ENCODE measurements at regions not wholly inside any gene's neighbourhood (a gene's known extent, or its start where the extent isn't known, plus 50 kb on each side); places are given as distances from the start of the nearest gene placed in this dataset.
"Not testable (repeated sequence)": the region's sequence is repeated elsewhere in the genome, so short reads cannot be mapped to it uniquely, and the experiment has no call there.

DNA sequence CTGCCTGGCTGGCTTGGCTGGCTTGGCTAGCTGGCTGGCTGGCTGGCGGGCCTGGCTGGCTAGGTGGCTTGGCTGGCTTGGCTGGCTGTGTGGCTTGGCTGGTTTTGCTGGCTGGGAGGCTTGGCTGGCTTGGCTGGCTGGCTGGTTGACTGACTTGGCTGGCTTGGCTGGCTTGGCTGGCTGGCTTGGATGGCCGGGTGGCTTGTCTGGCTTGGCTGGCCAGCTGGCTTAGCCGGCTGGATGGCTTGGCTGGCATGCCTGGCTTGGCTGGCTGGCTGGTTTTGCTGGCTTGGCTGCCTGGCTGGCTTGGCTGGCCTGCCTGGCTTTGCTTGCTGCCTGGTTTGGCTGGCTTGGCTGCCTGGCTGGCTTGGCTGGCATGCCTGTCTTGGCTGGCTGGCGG is 2817.3 kb downstream of the RPIA start:
- not testable (repeated sequence) for H3K36me3 Mint-ChIP-seq; H3K4me1 Mint-ChIP-seq; H4K20me1 ChIP-seq (ENCODE audit: low read depth); H3K9me3 Mint-ChIP-seq; H2AFZ ChIP-seq (replicated peaks); H3K4me3 Mint-ChIP-seq; H3K9me3 ChIP-seq (ENCODE audit: low read depth); H3K9ac ChIP-seq; H3F3A ChIP-seq (ENCODE audit: low read depth); H3K27me3 Mint-ChIP-seq (ENCODE audit: insufficient read depth, low read depth); H3K27ac ChIP-seq; H3K27me3 ChIP-seq; H3K79me2 ChIP-seq (ENCODE audit: low read depth); H3K27ac Mint-ChIP-seq; H3K36me3 ChIP-seq; H3K4me2 ChIP-seq; H3K4me3 ChIP-seq; H3K4me1 ChIP-seq; DNase-seq (ENCODE audit: low spot score)

GRCh38 chr2:91509276-91509675 is 2817.8 kb downstream of the RPIA start:
- H3K27me3 Mint-ChIP-seq (ENCODE audit: insufficient read depth, low read depth); DNase-seq (ENCODE audit: low spot score): not testable (repeated sequence)

DNA sequence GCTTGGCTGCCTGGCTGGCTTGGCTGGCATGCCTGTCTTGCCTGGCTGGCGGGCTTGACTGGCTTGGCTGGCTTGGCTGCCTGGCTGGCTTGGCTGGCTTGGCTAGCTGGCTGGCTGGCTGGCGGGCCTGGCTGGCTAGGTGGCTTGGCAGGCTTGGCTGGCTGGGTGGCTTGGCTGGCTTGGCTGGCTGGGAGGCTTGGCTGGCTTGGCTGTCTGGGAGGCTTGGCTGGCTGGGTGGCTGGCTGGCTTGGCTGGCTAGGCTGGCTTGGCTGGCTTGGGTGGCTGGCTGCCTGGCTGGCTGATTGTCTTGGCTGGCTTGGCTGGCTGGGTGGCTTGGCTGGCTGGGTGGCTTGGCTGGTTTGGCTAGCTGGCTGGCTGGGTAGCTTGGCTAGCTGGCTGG is 2819.7 kb downstream of the RPIA start:
- not testable (repeated sequence) for H3K36me3 ChIP-seq; H3K27me3 ChIP-seq; H3K9me3 ChIP-seq (ENCODE audit: low read depth); H3K27ac ChIP-seq; H2AFZ ChIP-seq (replicated peaks); H3F3A ChIP-seq (ENCODE audit: low read depth); H3K9me3 Mint-ChIP-seq; H3K79me2 ChIP-seq (ENCODE audit: low read depth); H4K20me1 ChIP-seq (ENCODE audit: low read depth); H3K4me1 ChIP-seq; H3K4me1 Mint-ChIP-seq; H3K27me3 Mint-ChIP-seq (ENCODE audit: insufficient read depth, low read depth); H3K4me3 Mint-ChIP-seq; H3K4me3 ChIP-seq; DNase-seq (ENCODE audit: low spot score); H3K9ac ChIP-seq; H3K27ac Mint-ChIP-seq; H3K4me2 ChIP-seq; H3K36me3 Mint-ChIP-seq

More at GRCh38 chr2:91509276-91509675, 2817.8 kb downstream of the RPIA start:
- not testable (repeated sequence) for H3K4me1 ChIP-seq; H3K9me3 Mint-ChIP-seq; H3K27ac Mint-ChIP-seq; H3K4me2 ChIP-seq; H3K27ac ChIP-seq; H3K9ac ChIP-seq; H3K4me3 ChIP-seq; H3K27me3 ChIP-seq; H3K9me3 ChIP-seq (ENCODE audit: low read depth); H3K4me1 Mint-ChIP-seq; H3K36me3 Mint-ChIP-seq; H3K36me3 ChIP-seq; H3F3A ChIP-seq (ENCODE audit: low read depth); H2AFZ ChIP-seq (replicated peaks); H3K4me3 Mint-ChIP-seq; H4K20me1 ChIP-seq (ENCODE audit: low read depth); H3K79me2 ChIP-seq (ENCODE audit: low read depth)

- DNase-seq (ENCODE audit: low spot score); H2AFZ ChIP-seq (replicated peaks); H3K79me2 ChIP-seq (ENCODE audit: low read depth); H3K27me3 ChIP-seq; H3K9me3 Mint-ChIP-seq; H3K9me3 ChIP-seq (ENCODE audit: low read depth); H3K4me3 ChIP-seq; H3K4me3 Mint-ChIP-seq; H3K4me1 ChIP-seq; H3K27me3 Mint-ChIP-seq (ENCODE audit: insufficient read depth, low read depth); H3K4me1 Mint-ChIP-seq; H3K9ac ChIP-seq; H3K4me2 ChIP-seq; H3K36me3 Mint-ChIP-seq; H3K27ac ChIP-seq; H4K20me1 ChIP-seq (ENCODE audit: low read depth); H3F3A ChIP-seq (ENCODE audit: low read depth); H3K27ac Mint-ChIP-seq; H3K36me3 ChIP-seq: not testable (repeated sequence)
Observed at GRCh38 chr2:91515966-91516365, 2824.5 kb downstream of the RPIA start.

DNA sequence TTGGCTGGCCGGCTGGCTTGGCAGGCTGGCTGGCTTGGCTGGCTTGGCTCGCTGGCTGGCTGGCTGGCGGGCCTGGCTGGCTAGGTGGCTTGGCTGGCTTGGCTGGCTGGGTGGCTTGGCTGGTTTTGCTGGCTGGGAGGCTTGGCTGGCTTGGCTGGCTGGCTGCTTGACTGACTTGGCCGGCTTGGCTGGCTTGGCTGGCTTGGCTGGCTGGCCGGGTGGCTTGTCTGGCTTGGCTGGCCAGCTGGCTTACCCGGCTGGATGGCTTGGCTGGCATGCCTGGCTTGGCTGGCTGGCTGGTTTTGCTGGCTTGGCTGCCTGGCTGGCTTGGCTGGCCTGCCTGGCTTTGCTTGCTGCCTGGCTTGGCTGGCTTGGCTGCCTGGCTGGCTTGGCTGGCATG is 2825.2 kb downstream of the RPIA start:
- not testable (repeated sequence) for H3K9me3 Mint-ChIP-seq; H3K27me3 Mint-ChIP-seq (ENCODE audit: insufficient read depth, low read depth)

GRCh38 chr2:91517846-91518245 is 2826.4 kb downstream of the RPIA start:
- H3K36me3 Mint-ChIP-seq; H3K9me3 ChIP-seq (ENCODE audit: low read depth); H3F3A ChIP-seq (ENCODE audit: low read depth); H4K20me1 ChIP-seq (ENCODE audit: low read depth); H3K4me1 Mint-ChIP-seq; H3K79me2 ChIP-seq (ENCODE audit: low read depth); H3K27ac Mint-ChIP-seq; H3K27me3 Mint-ChIP-seq (ENCODE audit: insufficient read depth, low read depth); H3K27me3 ChIP-seq; H3K4me1 ChIP-seq; H3K4me3 ChIP-seq; H3K4me3 Mint-ChIP-seq; H3K9me3 Mint-ChIP-seq; H3K36me3 ChIP-seq; DNase-seq (ENCODE audit: low spot score); H3K27ac ChIP-seq; H3K9ac ChIP-seq; H2AFZ ChIP-seq (replicated peaks); H3K4me2 ChIP-seq: not testable (repeated sequence)

More for the DNA sequence above, 2825.2 kb downstream of the RPIA start:
- H3K4me3 ChIP-seq; H3K27ac Mint-ChIP-seq; H3K4me1 Mint-ChIP-seq; H3K9me3 ChIP-seq (ENCODE audit: low read depth); DNase-seq (ENCODE audit: low spot score); H3F3A ChIP-seq (ENCODE audit: low read depth); H4K20me1 ChIP-seq (ENCODE audit: low read depth); H2AFZ ChIP-seq (replicated peaks); H3K4me1 ChIP-seq; H3K4me3 Mint-ChIP-seq; H3K36me3 Mint-ChIP-seq; H3K27me3 ChIP-seq; H3K36me3 ChIP-seq; H3K4me2 ChIP-seq; H3K27ac ChIP-seq; H3K9ac ChIP-seq; H3K79me2 ChIP-seq (ENCODE audit: low read depth): not testable (repeated sequence)

- not testable (repeated sequence) for H3K36me3 Mint-ChIP-seq; H3K27ac ChIP-seq; DNase-seq (ENCODE audit: low spot score); H3K9me3 Mint-ChIP-seq; H3K9me3 ChIP-seq (ENCODE audit: low read depth); H3K9ac ChIP-seq; H3K36me3 ChIP-seq; H2AFZ ChIP-seq (replicated peaks); H3K4me3 Mint-ChIP-seq; H3F3A ChIP-seq (ENCODE audit: low read depth); H3K79me2 ChIP-seq (ENCODE audit: low read depth); H3K4me1 Mint-ChIP-seq; H3K4me3 ChIP-seq; H4K20me1 ChIP-seq (ENCODE audit: low read depth); H3K4me2 ChIP-seq; H3K27me3 Mint-ChIP-seq (ENCODE audit: insufficient read depth, low read depth); H3K4me1 ChIP-seq; H3K27me3 ChIP-seq; H3K27ac Mint-ChIP-seq
Observed at GRCh38 chr2:91518361-91518981, 2827.0 kb downstream of the RPIA start.

DNA sequence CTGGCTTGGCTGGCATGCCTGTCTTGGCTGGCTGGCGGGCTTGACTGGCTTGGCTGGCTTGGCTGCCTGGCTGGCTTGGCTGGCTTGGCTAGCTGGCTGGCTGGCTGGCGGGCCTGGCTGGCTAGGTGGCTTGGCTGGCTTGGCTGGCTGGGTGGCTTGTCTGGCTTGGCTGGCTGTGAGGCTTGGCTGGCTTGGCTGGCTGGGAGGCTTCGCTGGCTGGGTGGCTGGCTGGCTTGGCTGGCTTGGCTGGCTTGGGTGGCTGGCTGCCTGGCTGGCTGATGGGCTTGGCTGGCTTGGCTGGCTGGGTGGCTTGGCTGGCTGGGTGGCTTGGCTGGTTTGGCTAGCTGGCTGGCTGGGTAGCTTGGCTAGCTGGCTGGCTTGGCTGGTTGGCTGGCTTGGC is 2827.9 kb downstream of the RPIA start:
- not testable (repeated sequence) for H3K27me3 Mint-ChIP-seq (ENCODE audit: insufficient read depth, low read depth); H3F3A ChIP-seq (ENCODE audit: low read depth); H3K27ac ChIP-seq

More for the DNA sequence above, 2827.9 kb downstream of the RPIA start:
- H2AFZ ChIP-seq (replicated peaks); H3K36me3 Mint-ChIP-seq; H3K79me2 ChIP-seq (ENCODE audit: low read depth); H3K27ac Mint-ChIP-seq; DNase-seq (ENCODE audit: low spot score); H3K9ac ChIP-seq; H3K27me3 ChIP-seq; H3K36me3 ChIP-seq; H3K4me3 ChIP-seq; H3K4me3 Mint-ChIP-seq; H3K9me3 ChIP-seq (ENCODE audit: low read depth); H4K20me1 ChIP-seq (ENCODE audit: low read depth); H3K4me2 ChIP-seq; H3K9me3 Mint-ChIP-seq; H3K4me1 ChIP-seq; H3K4me1 Mint-ChIP-seq: not testable (repeated sequence)

Data from neural progenitor cell (in vitro differentiated cells).